A673 (cell line): ENCODE measurements at regions not wholly inside any gene's neighbourhood (a gene's known extent, or its start where the extent isn't known, plus 50 kb on each side); places are given as distances from the start of the nearest gene placed in this dataset.

ENCODE experiments used
- CTCF ChIP-seq: fragments of 300-800, 200-600 bp; sonication (generic); conservative IDR thresholded peaks from 2 replicates; pipeline ENCODE4 v1.5.1; 2017; ENCODE audit warnings: low read depth, mild to moderate bottlenecking, antibody characterized with exemption, low read length, moderate library complexity, mixed read lengths
- EZH2 ChIP-seq: fragments of 200-600 bp; sonication (generic); IDR thresholded peaks from 2 replicates; pipeline ENCODE4 v1.6.1; 2017; ENCODE audit warnings: borderline replicate concordance, low read depth, mild to moderate bottlenecking, mixed read lengths, antibody characterized with exemption, low read length; ENCODE audit not compliant: poor library complexity, severe bottlenecking

GRCh38 chr22:10780281-10780680, 4747.7 kb upstream of the OR11H1 start:
- TF ChIP-seq CTCF: no peak
- TF ChIP-seq EZH2: no peak
